B cell (primary cell): ENCODE measurements at regions not wholly inside any gene's neighbourhood (a gene's known extent, or its start where the extent isn't known, plus 50 kb on each side); places are given as distances from the start of the nearest gene placed in this dataset.

ENCODE experiments used
- CTCF ChIP-seq: fragments of 200-600 bp; IDR thresholded peaks from one replicate; pipeline ENCODE4 v1.8.0; 2022; ENCODE audit warnings: antibody characterized with exemption, mild to moderate bottlenecking
- EZH2 ChIP-seq: IDR thresholded peaks from 2 replicates; pipeline ENCODE4 v1.6.1; 2012; ENCODE audit warnings: borderline replicate concordance, low read depth, mild to moderate bottlenecking, moderate library complexity, low read length; ENCODE audit not compliant: insufficient read depth, poor library complexity, severe bottlenecking

DNA sequence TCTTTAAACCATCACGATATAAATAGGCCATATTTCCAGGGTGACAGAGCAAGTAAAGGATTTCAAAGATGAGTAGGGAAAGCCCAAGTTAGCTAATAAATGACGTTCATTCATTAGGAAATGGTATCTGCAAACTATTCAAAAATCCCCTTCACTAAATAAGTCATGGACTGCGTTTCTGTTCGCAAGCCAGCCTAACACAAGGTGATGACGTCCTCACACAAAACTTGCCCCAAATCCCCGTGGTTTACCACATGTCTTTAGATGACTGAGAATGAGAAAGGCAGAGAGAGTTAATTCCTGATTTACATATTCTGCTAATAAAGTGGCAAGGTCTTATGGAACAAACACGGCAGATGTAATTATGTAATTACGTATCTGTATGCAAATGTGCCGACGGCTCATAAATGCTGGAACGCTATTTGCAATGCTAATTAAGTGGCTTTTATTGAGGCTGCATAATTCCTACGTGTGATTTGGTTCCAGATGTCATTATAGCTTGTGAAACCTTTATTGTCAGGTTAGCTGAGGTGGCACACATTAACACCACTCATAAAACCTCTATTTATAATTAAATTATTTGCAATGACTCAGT is 437.7 kb upstream of the FRG1 start:
- TF ChIP-seq CTCF (no peak), EZH2 (no peak)
